ENCODE measurements at regions not wholly inside any gene's neighbourhood (a gene's known extent, or its start where the extent isn't known, plus 50 kb on each side); places are given as distances from the start of the nearest gene placed in this dataset.
"Not testable (repeated sequence)": the region's sequence is repeated elsewhere in the genome, so short reads cannot be mapped to it uniquely, and the experiment has no call there.

- DNase-seq (ENCODE audit: low read depth): no peak
- peak; percentile 77 for TF ChIP-seq CTCF (IDR thresholded peaks at IDR 0.05; ENCODE audit: low read depth, low read length, missing control alignments)
- no peak overlapping the region for H3K4me3 ChIP-seq (ENCODE audit: low read depth, low read length)
Observed at GRCh38 chr2:142286618-142287017, 155.8 kb upstream of the LRP1B start.

- H3K4me3 ChIP-seq (ENCODE audit: low read depth, low read length): no peak overlapping the region
- DNase-seq (ENCODE audit: low read depth): no peak
- no peak for TF ChIP-seq CTCF (IDR thresholded peaks at IDR 0.05; ENCODE audit: low read depth, low read length, missing control alignments)
Observed at GRCh38 chr2:142285480-142285879, 154.7 kb upstream of the LRP1B start.

GRCh38 chr2:142284336-142284735 lies 153.5 kb upstream of the LRP1B start:
- not testable (repeated sequence) for H3K4me3 ChIP-seq (ENCODE audit: low read depth, low read length); DNase-seq (ENCODE audit: low read depth)

GRCh38 chr2:142280831-142281230 lies 150.0 kb upstream of the LRP1B start:
- TF ChIP-seq CTCF (IDR thresholded peaks at IDR 0.05; ENCODE audit: low read depth, low read length, missing control alignments): no peak
- H3K4me3 ChIP-seq (ENCODE audit: low read depth, low read length): no peak overlapping the region
- no peak for DNase-seq (ENCODE audit: low read depth)

GRCh38 chr2:142270990-142271389 lies 140.2 kb upstream of the LRP1B start:
- TF ChIP-seq CTCF (IDR thresholded peaks at IDR 0.05; ENCODE audit: low read depth, low read length, missing control alignments): no peak
- DNase-seq (ENCODE audit: low read depth): no peak

GRCh38 chr2:142270291-142270690 lies 139.5 kb upstream of the LRP1B start:
- DNase-seq (ENCODE audit: low read depth): no peak
- H3K4me3 ChIP-seq (ENCODE audit: low read depth, low read length): no peak overlapping the region
- TF ChIP-seq CTCF (IDR thresholded peaks at IDR 0.05; ENCODE audit: low read depth, low read length, missing control alignments): no peak

More at GRCh38 chr2:142270990-142271389, 140.2 kb upstream of the LRP1B start:
- H3K4me3 ChIP-seq (ENCODE audit: low read depth, low read length): no peak overlapping the region

GRCh38 chr2:142259356-142259755 lies 128.5 kb upstream of the LRP1B start:
- H3K4me3 ChIP-seq (ENCODE audit: low read depth, low read length): no peak overlapping the region
- TF ChIP-seq CTCF (IDR thresholded peaks at IDR 0.05; ENCODE audit: low read depth, low read length, missing control alignments): no peak
- DNase-seq (ENCODE audit: low read depth): no peak

GRCh38 chr2:142254031-142254430 lies 123.2 kb upstream of the LRP1B start:
- no peak for TF ChIP-seq CTCF (IDR thresholded peaks at IDR 0.05; ENCODE audit: low read depth, low read length, missing control alignments)
- no peak overlapping the region for H3K4me3 ChIP-seq (ENCODE audit: low read depth, low read length)
- DNase-seq (ENCODE audit: low read depth): no peak

Measured in GM12864 (cell line).